ENCODE measurements at regions not wholly inside any gene's neighbourhood (a gene's known extent, or its start where the extent isn't known, plus 50 kb on each side); places are given as distances from the start of the nearest gene placed in this dataset.
A peak's percentile ranks its signal among the peaks of the same experiment; 100 is the strongest.

GRCh38 chr13:103695320-103695719 lies 629.1 kb upstream of the SLC10A2 start:
- H3K36me3 Mint-ChIP-seq (ENCODE audit: low read depth) = no peaks in the 10 kb centered on the region
- 90 to 92% methylated on average over 2 of the region's 2 CpGs for WGBS, 2 experiments (ENCODE audit: insufficient coverage in 1 of 2, insufficient read length in 1 of 2)
- no peaks in the 10 kb centered on the region for H3K27me3 Mint-ChIP-seq (ENCODE audit: insufficient read depth)

GRCh38 chr13:103694471-103694870 lies 628.3 kb upstream of the SLC10A2 start:
- no peaks in the 10 kb centered on the region for H3K9me3 ChIP-seq (ENCODE audit: control insufficient read depth, low read length)
- Mint-ChIP-seq H3K27ac (no peak overlapping the region), H3K9me3 (no peaks in the 10 kb centered on the region), H3K4me3 (no peak overlapping the region), H3K36me3 (ENCODE audit: low read depth) (no peaks in the 10 kb centered on the region), H3K4me1 (peaks cover 29% of the 10 kb centered on the region), H3K27me3 (ENCODE audit: insufficient read depth) (no peaks in the 10 kb centered on the region)
- H3K27me3 ChIP-seq (ENCODE audit: control insufficient read depth, insufficient read depth, low read length, poor library complexity, severe bottlenecking) = no peaks in the 10 kb centered on the region
- no peak overlapping the region for H3K9ac ChIP-seq (ENCODE audit: extremely low read depth, low read length, poor library complexity, severe bottlenecking)
- no peak for TF ChIP-seq CTCF (conservative IDR thresholded peaks at IDR 0.05)
- no peak overlapping the region for H3K27ac ChIP-seq (ENCODE audit: low read depth, low read length)
- DNase-seq = no peak
- 82 to 93% methylated on average over 2 to 4 of the region's 4 CpGs for WGBS, 2 experiments (ENCODE audit: insufficient coverage in 1 of 2, insufficient read length in 1 of 2)
- no peak overlapping the region for H3K4me3 ChIP-seq (ENCODE audit: low read length)
- H3K36me3 ChIP-seq (ENCODE audit: control insufficient read depth, insufficient read depth, low read length) = no peaks in the 10 kb centered on the region
- H3K4me1 ChIP-seq (ENCODE audit: control insufficient read depth, insufficient read depth, low read length) = peaks cover 3% of the 10 kb centered on the region

More at GRCh38 chr13:103695320-103695719, 629.1 kb upstream of the SLC10A2 start:
- Histone ChIP-seq H3K27me3 (ENCODE audit: control insufficient read depth, insufficient read depth, low read length, poor library complexity, severe bottlenecking) (no peaks in the 10 kb centered on the region), H3K9me3 (ENCODE audit: control insufficient read depth, low read length) (no peaks in the 10 kb centered on the region), H3K27ac (ENCODE audit: low read depth, low read length) (no peak overlapping the region), H3K4me1 (ENCODE audit: control insufficient read depth, insufficient read depth, low read length) (peaks cover 3% of the 10 kb centered on the region), H3K36me3 (ENCODE audit: control insufficient read depth, insufficient read depth, low read length) (no peaks in the 10 kb centered on the region), H3K9ac (ENCODE audit: extremely low read depth, low read length, poor library complexity, severe bottlenecking) (no peak overlapping the region), H3K4me3 (ENCODE audit: low read length) (no peak overlapping the region)
- Mint-ChIP-seq H3K9me3 (no peaks in the 10 kb centered on the region), H3K27ac (no peak overlapping the region), H3K4me1 (peaks cover 24% of the 10 kb centered on the region), H3K4me3 (no peak overlapping the region)
- DNase-seq = no peak
- no peak for TF ChIP-seq CTCF (conservative IDR thresholded peaks at IDR 0.05)

DNA sequence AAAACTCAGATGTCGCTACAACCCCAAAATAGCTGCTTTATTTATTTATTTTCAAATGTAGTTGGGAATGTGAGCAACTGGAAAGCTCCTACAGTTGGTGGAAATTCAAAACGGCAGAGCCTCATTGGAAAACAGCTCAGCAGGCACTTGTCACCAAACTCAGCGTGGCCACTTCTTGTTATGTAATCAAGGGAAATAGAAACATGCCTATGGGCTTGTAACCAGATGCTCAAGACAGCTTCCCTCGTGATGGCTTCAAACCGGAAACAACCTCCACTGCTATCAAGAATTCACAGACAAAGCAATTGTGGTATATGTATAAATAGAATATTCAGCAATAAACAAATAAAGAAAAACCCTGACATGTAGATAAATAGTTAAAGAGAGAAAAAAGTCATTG lies 627.8 kb upstream of the SLC10A2 start:
- Histone ChIP-seq H3K9ac (ENCODE audit: extremely low read depth, low read length, poor library complexity, severe bottlenecking) (no peak overlapping the region), H3K36me3 (ENCODE audit: control insufficient read depth, insufficient read depth, low read length) (no peaks in the 10 kb centered on the region), H3K9me3 (ENCODE audit: control insufficient read depth, low read length) (no peaks in the 10 kb centered on the region), H3K4me3 (ENCODE audit: low read length) (no peak overlapping the region), H3K27me3 (ENCODE audit: control insufficient read depth, insufficient read depth, low read length, poor library complexity, severe bottlenecking) (no peaks in the 10 kb centered on the region), H3K4me1 (ENCODE audit: control insufficient read depth, insufficient read depth, low read length) (peaks cover 3% of the 10 kb centered on the region), H3K27ac (ENCODE audit: low read depth, low read length) (no peak overlapping the region)
- Mint-ChIP-seq H3K4me3 (no peak overlapping the region), H3K4me1 (peaks cover 29% of the 10 kb centered on the region), H3K27ac (no peak overlapping the region), H3K27me3 (ENCODE audit: insufficient read depth) (no peaks in the 10 kb centered on the region), H3K9me3 (no peaks in the 10 kb centered on the region), H3K36me3 (ENCODE audit: low read depth) (no peaks in the 10 kb centered on the region)
- peak; percentile 52 for DNase-seq
- WGBS, 2 experiments (ENCODE audit: insufficient coverage in 1 of 2, insufficient read length in 1 of 2) = 28 to 52% methylated on average over 2 to 3 of the region's 5 CpGs
- TF ChIP-seq CTCF (conservative IDR thresholded peaks at IDR 0.05) = no peak

Data from endodermal cell (in vitro differentiated cells).